ENCODE measurements at regions not wholly inside any gene's neighbourhood (a gene's known extent, or its start where the extent isn't known, plus 50 kb on each side); places are given as distances from the start of the nearest gene placed in this dataset.

DNA sequence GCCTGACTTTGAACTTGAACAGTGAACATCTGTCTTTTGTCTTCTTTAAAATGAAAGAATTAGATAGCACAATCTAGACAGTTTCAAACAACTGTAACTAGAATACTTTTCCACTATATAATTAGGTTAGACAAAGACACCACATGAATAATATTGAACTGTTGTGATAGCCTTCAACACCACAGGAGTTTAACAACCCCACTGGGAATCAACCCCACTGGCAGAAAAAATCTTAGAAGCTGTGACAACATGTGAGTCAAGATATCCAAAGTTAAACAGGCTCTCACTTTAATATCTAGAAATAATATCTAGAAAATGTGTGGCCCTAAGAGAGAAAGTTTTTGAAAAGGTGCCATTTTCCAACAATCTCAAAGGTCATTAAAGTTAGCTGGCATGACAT, 64.4 kb upstream of the PRICKLE2 start:
- TF ChIP-seq CREB1 (IDR thresholded peaks at IDR 0.05; ENCODE audit: low read depth): no peak
- TF ChIP-seq, protein P1, sequence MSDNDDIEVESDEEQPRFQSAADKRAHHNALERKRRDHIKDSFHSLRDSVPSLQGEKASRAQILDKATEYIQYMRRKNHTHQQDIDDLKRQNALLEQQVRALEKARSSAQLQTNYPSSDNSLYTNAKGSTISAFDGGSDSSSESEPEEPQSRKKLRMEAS (IDR thresholded peaks at IDR 0.05): no peak

- no peak for TF ChIP-seq YY1 (IDR thresholded peaks at IDR 0.05; ENCODE audit: low read depth)
- peak; percentile 35; the same call in 1 of the 2 replicates for TF ChIP-seq TEAD4 (IDR thresholded peaks at IDR 0.05)
Measured at GRCh38 chr3:64278625-64279024, 53.4 kb upstream of the PRICKLE2 start.

GRCh38 chr3:64276131-64276530, 50.9 kb upstream of the PRICKLE2 start:
- no peak for TF ChIP-seq EGR1 (IDR thresholded peaks at IDR 0.05)
- no peak for TF ChIP-seq USF1 (IDR thresholded peaks at IDR 0.05)
- TF ChIP-seq EP300 (IDR thresholded peaks at IDR 0.05; ENCODE audit: borderline replicate concordance): no peak
- no peak for TF ChIP-seq RAD21 (IDR thresholded peaks at IDR 0.05; ENCODE audit: low read depth)
- no peak for TF ChIP-seq TEAD4 (IDR thresholded peaks at IDR 0.05)
- TF ChIP-seq YY1 (IDR thresholded peaks at IDR 0.05; ENCODE audit: low read depth): no peak
- no peak for TF ChIP-seq REST (IDR thresholded peaks at IDR 0.05; ENCODE audit: low read depth)
- TF ChIP-seq, protein P1 (IDR thresholded peaks at IDR 0.05): no peak
- no peak for TF ChIP-seq TAF1 (IDR thresholded peaks at IDR 0.05; ENCODE audit: low read depth)
- TF ChIP-seq CREB1 (IDR thresholded peaks at IDR 0.05; ENCODE audit: low read depth): no peak
- no peak for TF ChIP-seq CEBPB (IDR thresholded peaks at IDR 0.05)
- TF ChIP-seq TCF12 (IDR thresholded peaks at IDR 0.05; ENCODE audit: low read depth): no peak
- no peak for TF ChIP-seq ZBTB7A (IDR thresholded peaks at IDR 0.05; ENCODE audit: low read depth)
- no peak for TF ChIP-seq NFIC (IDR thresholded peaks at IDR 0.05)
- TF ChIP-seq FOXM1 (IDR thresholded peaks at IDR 0.05; ENCODE audit: borderline replicate concordance, low read depth): no peak

All from Ishikawa (cell line).